DMS114 treated with DMSO at 0.1 percent for 48 hours (cell line): ENCODE measurements at regions not wholly inside any gene's neighbourhood (a gene's known extent, or its start where the extent isn't known, plus 50 kb on each side); places are given as distances from the start of the nearest gene placed in this dataset.

Experiments used
- DNase-seq: peaks from one replicate; lab custom pipeline; 2025; ENCODE audit not compliant: unreplicated experiment; lab: John Stamatoyannopoulos, UW

DNA sequence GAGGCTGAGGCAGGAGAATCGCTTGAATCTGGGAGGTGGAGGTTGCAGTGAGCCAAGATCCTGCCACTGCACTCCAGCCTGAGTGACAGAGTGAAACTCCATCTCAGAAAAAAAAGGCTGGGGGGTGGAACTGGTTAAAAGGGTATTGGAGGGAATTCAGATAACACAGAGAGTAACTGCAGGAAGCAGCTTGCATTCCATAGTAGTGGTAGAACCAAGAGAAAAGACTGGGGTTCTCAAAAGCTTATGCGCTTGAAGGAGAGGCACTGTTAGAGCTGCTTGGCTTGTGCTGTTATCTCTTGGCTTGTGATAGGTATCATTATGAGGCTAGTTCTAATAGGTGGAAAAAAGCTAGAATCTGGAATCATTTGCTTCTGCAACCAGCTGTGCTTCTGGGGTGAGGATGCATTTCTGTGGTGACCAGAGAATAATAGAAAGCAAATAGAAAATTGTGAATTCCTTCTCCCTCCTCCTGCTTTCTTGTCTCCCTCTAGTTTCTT, 91.2 kb upstream of the ELOVL6 start:
- no peak for DNase-seq

DNA sequence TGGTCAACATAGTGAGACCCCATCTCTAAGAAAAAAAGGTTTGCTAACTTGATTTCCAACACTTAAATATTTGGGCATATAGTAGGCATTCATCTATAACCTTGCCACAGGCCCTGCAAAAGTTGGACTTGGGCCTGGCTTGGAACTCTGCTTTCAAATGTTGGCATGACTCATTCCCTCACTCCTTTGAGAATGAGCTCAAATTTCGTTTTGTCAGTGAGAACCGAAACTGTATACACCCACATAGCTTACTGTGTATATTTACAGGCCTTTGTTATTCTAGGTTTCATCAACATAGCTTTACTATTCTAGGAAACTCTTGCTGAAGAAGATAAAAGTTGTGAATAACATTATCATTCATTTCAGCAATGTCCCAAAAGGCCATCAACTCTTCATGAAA, 88.7 kb upstream of the ELOVL6 start:
- no peak for DNase-seq

DNA sequence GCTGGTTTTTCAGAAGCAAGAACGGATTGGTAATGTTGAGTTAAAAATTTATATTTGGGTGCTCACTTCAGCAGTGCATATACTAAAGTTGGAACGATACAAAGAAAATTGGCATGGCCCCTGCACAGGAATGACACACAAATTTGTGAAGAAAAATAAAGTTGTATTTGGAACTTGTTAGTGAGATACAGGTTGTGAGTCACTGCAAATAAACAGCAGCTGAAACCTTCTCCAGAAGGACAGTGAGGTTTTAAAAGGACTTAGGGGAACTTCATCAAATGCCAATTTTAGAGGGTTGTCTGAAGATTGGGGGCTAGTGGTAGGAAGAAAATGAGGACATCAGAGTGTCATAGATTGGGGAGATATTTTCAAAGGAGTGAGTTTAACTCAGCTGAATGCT, 79.7 kb upstream of the ELOVL6 start:
- DNase-seq: no peak

DNA sequence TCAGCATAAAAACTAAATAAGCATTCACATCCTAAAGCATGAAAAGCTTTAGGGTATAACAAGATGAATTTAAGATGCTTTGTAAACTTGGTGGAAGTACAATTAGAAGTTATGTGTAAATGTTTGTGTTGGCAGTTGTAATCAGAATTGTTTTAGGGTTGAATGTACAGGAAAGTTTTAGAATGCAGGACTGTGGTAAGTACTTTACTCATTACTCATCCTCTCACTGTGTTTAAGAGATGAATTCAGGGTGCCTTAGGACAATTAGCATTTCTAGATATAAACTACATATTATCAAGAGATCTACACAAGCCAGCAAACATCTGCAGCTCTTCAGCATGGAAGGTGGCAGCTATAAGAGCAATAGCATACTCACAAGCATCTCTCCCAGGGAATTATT, 77.5 kb upstream of the ELOVL6 start:
- no peak for DNase-seq

DNA sequence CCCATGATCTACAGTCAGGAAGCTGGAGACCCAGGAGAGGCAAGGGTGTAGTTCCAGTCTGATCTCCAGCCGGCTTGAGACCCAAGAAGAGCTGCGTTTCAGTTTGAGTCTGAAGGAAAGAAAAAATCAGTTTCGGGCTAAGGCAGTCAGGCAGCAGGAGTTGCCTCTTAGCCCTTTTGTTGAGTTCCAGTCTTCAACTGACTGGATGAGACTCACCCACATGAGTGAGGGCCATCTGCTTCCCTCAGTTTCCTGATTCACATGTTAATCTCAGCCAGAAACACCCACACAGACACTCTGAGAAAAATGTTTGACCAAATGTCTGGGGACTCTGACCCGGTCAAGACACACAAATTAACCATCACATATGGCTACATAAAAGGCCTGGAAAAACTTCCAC, 73.6 kb upstream of the ELOVL6 start:
- DNase-seq: no peak

DNA sequence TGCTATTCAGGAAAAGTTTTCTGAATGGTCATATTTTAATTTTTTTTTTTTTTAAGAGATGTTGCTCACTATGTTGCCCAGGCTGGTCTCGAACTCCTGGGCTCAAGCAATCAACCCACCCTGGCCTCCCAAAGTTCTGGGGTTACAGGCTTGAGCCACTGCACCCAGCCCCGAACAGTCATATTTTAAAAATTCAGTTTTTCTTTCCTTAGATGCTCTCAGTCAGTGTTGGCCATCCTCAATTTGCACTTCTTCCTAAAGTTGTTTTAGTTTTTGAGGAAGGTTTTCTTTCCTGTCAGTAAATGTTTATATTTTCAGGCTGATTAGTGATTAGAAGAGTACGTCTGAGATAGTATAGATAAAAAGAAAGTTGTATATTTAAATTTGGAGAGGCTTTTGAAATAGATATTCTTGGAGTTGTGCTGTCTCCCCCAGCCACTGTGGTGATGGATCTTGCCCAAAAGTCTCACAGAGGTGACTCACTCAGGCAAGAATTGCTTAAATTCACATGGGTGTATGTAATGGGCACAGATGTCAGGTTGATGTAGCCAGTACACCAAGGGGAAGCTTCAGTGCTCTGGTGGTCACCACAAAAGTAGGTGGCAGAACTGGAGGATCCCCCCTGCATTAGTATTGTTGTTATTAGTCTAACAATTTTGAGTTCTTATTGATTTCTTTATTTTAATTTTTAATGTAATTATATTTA, 72.2 kb upstream of the ELOVL6 start:
- no peak for DNase-seq

DNA sequence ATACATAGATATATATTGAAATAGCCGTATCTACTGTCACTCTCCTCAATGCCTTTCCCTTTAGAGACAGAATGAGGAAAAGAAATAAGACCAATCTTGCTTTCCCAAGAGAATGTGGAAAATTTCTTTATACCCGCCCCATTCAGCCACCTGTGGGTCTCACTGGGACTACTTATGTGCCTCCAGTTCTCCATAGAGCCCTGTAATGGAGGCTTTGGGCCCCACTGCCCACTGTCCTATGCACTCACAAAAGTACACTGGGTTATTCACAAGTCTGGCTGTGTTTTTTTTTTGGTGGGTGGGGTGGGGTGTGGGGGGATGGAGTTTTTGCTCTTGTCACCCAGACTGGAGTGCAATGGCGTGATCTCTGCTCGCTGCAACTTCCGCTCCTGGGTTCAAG, 70.4 kb upstream of the ELOVL6 start:
- DNase-seq: no peak

DNA sequence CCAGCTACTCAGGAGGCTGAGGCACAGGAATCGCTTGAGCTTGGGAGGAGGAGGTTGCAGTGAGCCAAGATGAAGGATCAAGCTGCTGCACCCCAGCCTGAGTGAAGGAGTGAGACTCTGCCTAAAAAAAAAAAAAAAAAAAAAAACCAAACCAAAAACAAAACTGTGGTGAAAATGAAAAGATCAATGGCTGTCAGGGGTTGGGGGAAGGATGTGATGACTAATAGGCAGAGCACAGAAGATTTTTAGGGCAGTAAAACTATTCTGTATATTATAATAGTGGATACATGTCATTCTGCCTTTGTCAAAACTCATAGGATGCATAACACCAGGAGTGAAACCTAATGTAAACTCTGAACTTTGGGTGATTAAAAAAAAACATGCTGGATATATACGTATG, 69.9 kb upstream of the ELOVL6 start:
- no peak for DNase-seq

DNA sequence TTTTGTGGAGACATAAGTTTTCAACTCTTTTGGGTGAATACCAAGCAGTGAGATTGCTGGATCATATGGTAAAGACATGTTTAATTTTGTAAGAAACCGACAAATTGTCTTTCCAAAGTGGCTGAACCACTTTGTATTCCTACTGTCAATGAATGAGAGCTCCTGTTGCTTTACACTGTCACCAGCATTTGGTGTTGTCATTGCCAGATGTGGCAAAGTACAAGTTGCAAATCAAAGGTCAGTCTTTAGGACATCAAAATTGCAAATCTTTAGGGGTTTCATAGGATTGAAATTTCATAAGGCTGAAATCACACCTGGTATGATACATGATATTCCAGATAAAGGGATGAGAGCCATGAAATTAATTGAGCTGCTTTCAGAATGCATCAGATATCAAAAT, 67.7 kb upstream of the ELOVL6 start:
- no peak for DNase-seq

DNA sequence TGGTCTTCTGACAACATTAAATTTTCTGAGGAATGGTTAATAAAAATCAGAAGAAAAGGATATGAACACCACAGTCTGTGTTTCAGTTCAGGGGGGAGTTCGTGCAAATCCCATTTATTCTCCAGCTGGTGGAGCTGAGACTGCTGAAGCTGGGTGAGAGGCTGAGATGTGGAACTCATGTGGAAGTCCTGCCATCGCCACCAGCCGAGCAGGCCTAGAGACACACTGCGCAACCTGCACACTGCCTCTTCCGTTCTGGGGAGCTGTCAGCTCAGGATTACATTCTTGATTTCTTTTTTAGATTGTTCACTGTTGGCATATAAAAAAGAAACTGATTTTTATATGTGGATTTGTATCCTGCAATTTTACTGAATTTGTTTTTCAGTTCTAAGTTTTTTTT, 66.6 kb upstream of the ELOVL6 start:
- no peak for DNase-seq

DNA sequence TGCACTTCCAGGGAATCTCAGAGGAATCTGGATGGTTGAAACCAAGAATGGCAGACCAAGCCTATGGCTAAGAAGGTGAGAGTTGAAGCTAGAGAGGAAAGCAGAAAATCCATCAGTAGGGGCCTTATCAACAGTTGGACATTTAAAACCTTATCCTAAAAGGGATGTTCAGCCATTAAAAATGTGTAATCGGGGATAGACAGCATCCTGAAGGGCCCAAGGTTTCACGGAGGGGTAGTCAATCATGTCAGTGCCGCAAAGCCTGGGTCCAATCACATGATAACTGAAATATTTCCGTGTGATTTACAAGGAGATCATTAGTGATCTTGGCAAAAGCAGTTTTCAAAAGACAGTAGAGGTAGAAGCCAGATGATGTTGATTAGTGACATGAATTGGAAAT, 61.9 kb upstream of the ELOVL6 start:
- DNase-seq: no peak

DNA sequence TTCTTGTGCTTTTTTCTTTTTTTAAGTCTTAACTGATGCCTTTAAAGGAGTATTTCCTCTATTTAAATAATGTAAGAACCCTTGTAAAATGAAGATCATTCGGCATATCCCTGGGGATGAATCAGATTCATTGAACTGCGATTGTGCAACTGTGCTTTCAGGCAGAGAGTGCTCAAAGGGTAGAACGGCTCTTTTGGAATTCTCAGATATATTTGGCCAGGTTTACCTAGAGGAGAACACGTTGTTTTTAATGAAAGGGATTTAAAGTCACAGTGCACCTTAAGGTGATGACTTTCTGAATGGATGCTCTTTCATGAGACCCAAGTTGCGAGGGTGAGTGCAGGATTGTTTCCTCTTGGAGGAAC, 51.6 kb upstream of the ELOVL6 start:
- no peak for DNase-seq

DNA sequence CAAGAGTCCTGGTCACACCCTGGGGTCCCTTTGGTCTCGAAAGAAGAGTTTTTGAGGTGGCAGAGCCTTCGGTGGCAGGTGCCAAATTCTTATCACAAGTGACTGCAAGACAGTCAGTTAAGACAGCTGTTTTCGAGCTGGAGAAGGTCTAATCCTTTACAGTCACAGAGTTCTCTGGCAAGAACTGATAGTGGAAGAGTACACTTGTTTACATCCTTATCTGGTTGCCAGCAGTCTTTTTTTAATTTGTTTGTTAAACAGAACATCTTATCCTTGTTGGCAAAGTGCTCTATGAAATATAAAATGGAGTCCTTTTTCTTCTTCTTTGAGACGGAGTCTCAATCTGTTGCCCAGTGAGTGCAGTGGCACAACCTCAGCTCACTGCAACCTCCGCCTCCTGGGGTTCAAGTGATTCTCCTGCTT, 50.4 kb upstream of the ELOVL6 start:
- DNase-seq: no peak
